ENCODE measurements at regions not wholly inside any gene's neighbourhood (a gene's known extent, or its start where the extent isn't known, plus 50 kb on each side); places are given as distances from the start of the nearest gene placed in this dataset.

DNA sequence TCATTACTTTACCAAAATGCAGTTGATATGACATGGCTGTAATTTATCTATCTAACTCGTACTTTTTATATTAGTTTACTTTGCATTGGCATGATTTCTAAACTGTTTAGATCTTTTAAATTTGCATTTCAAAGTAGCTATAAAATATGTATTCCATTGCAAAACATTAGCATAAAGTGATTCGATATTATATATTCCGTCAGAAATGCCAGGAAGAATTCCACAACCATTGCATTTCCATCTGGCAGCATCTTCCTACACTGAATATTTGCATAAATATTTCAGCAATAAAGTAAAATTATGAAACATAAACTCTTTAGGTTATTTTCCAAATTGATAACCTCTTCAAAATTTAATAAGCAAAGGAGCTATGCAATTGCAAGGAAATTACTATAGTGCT, 546.6 kb downstream of the MFSD1 start:
- TF ChIP-seq POLR2A (IDR thresholded peaks at IDR 0.05) (no peak), CTCF (IDR thresholded peaks at IDR 0.05 in 8 of 11, conservative IDR thresholded peaks at IDR 0.05 in 3 of 11) (no peak)

All from spleen (tissue), 7 donors.